ENCODE measurements at regions not wholly inside any gene's neighbourhood (a gene's known extent, or its start where the extent isn't known, plus 50 kb on each side); places are given as distances from the start of the nearest gene placed in this dataset.
"Not testable (repeated sequence)": the region's sequence is repeated elsewhere in the genome, so short reads cannot be mapped to it uniquely, and the experiment has no call there.

DNA sequence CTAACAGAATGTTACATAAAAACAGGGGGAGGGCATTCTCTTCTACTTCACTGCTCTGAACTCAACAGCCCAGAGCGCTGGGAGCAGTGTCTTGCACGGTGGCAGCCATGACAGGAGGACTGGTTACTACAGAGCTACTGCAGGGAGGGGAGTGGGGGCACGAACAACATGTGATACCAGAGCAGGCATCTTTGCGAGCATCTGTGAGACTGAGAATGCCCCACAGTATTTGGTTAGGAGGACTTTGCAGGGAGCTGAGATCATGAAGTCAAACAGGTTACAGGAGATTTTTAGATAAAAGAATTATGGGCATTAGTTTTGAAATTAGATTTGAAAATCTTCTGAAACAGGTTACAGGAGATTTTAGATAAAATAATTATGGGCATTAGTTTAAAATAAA, 58.8 kb upstream of the GOLGA8B start:
- no peaks in the 10 kb centered on the region for H3K36me3 ChIP-seq (ENCODE audit: control insufficient read depth in 4 of 4, insufficient read depth in 4 of 4, low read length in 3 of 4)
- 100% methylated on average over 4 of the region's 4 CpGs for WGBS (ENCODE audit: insufficient coverage)
- H3K4me3 ChIP-seq (ENCODE audit: control insufficient read depth in 1 of 7, extremely low read depth in 1 of 7, insufficient read depth in 4 of 7, low read depth in 2 of 7, low read length in 6 of 7): no peak overlapping the region
- H3K9me3 ChIP-seq (ENCODE audit: control extremely low read depth in 1 of 5, control insufficient read depth in 4 of 5, insufficient read depth in 2 of 5, low read depth in 1 of 5, low read length in 4 of 5): no peaks in the 10 kb centered on the region
- H3K27ac ChIP-seq (ENCODE audit: insufficient read depth in 1 of 2, low read depth in 1 of 2, low read length in 2 of 2, poor library complexity in 1 of 2, severe bottlenecking in 2 of 2): no peak overlapping the region
- H3K4me1 ChIP-seq (ENCODE audit: control extremely low read depth in 1 of 4, control insufficient read depth in 4 of 4, insufficient read depth in 4 of 4, low read length in 3 of 4): no peaks in the 10 kb centered on the region
- CTCF ChIA-PET: no interaction called here
- POLR2A ChIA-PET: no interaction called here
- H3K27me3 ChIP-seq (replicated peaks in 2 of 5; ENCODE audit: control insufficient read depth in 4 of 5, insufficient read depth in 5 of 5, low read length in 4 of 5): no peaks in the 10 kb centered on the region
- no peak for DNase-seq

DNA sequence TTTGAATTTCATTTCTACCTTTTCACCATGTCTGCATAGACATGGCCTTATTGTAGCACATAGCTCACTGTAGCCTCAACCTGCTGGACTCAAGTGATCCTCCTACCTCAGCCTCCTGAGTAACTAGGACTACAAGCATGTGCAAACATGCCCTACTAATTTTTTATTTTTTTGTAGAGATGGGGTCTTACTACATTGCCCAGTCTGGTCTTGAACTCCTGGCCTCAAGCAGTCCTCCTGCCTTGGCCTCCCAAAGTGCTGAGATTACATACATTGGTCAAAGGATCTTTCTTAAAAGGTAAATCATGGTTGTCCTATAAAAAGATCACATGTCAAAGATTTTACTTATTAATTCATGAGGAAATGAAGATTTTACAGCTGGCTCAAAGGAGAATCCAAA, 57.2 kb upstream of the GOLGA8B start:
- ChIA-PET CTCF (no interaction called here), POLR2A (no interaction called here)
- H3K27ac ChIP-seq (ENCODE audit: insufficient read depth in 1 of 2, low read depth in 1 of 2, low read length in 2 of 2, poor library complexity in 1 of 2, severe bottlenecking in 2 of 2): no peak overlapping the region
- no peak overlapping the region for H3K4me3 ChIP-seq (ENCODE audit: control insufficient read depth in 1 of 7, extremely low read depth in 1 of 7, insufficient read depth in 4 of 7, low read depth in 2 of 7, low read length in 6 of 7)
- H3K36me3 ChIP-seq (ENCODE audit: control insufficient read depth in 4 of 4, insufficient read depth in 4 of 4, low read length in 3 of 4): no peaks in the 10 kb centered on the region
- H3K9me3 ChIP-seq (ENCODE audit: control extremely low read depth in 1 of 5, control insufficient read depth in 4 of 5, insufficient read depth in 2 of 5, low read depth in 1 of 5, low read length in 4 of 5): no peaks in the 10 kb centered on the region
- H3K27me3 ChIP-seq (replicated peaks in 2 of 5; ENCODE audit: control insufficient read depth in 4 of 5, insufficient read depth in 5 of 5, low read length in 4 of 5): no peaks in the 10 kb centered on the region
- H3K4me1 ChIP-seq (ENCODE audit: control extremely low read depth in 1 of 4, control insufficient read depth in 4 of 4, insufficient read depth in 4 of 4, low read length in 3 of 4): no peaks in the 10 kb centered on the region
- no peak for DNase-seq

DNA sequence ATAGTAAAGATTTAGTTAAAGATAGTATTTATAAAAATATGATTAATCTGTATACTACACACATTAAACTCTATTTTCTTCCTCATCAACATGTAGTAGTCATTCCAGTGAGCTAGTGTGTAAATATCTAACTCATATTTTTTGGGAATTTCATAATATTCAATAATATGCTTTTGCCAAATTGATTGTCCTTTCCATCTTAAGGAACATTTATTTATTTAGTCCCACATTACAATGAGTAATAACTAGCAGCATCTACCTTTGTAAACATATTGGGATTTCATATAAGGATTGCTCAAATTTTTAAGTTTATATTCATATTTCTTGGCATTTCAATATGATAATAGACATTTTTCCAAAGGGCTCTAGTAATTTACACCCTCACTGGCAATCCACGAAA, 53.9 kb upstream of the GOLGA8B start:
- no peak for DNase-seq
- Histone ChIP-seq H3K27me3 (replicated peaks in 2 of 5; ENCODE audit: control insufficient read depth in 4 of 5, insufficient read depth in 5 of 5, low read length in 4 of 5) (no peaks in the 10 kb centered on the region), H3K27ac (ENCODE audit: insufficient read depth in 1 of 2, low read depth in 1 of 2, low read length in 2 of 2, poor library complexity in 1 of 2, severe bottlenecking in 2 of 2) (no peak overlapping the region), H3K4me1 (ENCODE audit: control extremely low read depth in 1 of 4, control insufficient read depth in 4 of 4, insufficient read depth in 4 of 4, low read length in 3 of 4) (no peaks in the 10 kb centered on the region), H3K9me3 (ENCODE audit: control extremely low read depth in 1 of 5, control insufficient read depth in 4 of 5, insufficient read depth in 2 of 5, low read depth in 1 of 5, low read length in 4 of 5) (no peaks in the 10 kb centered on the region), H3K4me3 (ENCODE audit: control insufficient read depth in 1 of 7, extremely low read depth in 1 of 7, insufficient read depth in 4 of 7, low read depth in 2 of 7, low read length in 6 of 7) (no peak overlapping the region), H3K36me3 (ENCODE audit: control insufficient read depth in 4 of 4, insufficient read depth in 4 of 4, low read length in 3 of 4) (no peaks in the 10 kb centered on the region)
- ChIA-PET POLR2A (no interaction called here), CTCF (no interaction called here)
- WGBS (ENCODE audit: insufficient coverage): no CpG with 5 or more reads among the region's 1 CpG

DNA sequence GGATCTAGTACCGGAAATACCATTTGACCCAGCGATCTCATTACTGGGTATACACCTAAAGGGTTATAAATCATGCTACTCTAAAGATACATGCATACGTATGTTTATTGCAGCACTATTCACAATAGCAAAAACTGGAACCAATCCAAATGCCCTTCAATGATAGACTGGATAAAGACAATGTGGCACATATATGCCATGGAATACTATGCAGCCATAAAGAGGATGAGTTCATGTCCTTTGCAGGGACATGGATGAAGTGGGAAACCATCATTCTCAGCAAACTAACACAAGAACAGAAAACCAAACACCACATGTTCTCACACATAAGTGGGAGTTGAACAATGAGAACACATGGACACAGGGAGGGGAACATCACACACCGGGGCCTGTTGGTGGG, 50.2 kb upstream of the GOLGA8B start:
- CTCF ChIA-PET; H3K27ac ChIP-seq (ENCODE audit: insufficient read depth in 1 of 2, low read depth in 1 of 2, low read length in 2 of 2, poor library complexity in 1 of 2, severe bottlenecking in 2 of 2); H3K36me3 ChIP-seq (ENCODE audit: control insufficient read depth in 4 of 4, insufficient read depth in 4 of 4, low read length in 3 of 4); POLR2A ChIA-PET; H3K9me3 ChIP-seq (ENCODE audit: control extremely low read depth in 1 of 5, control insufficient read depth in 4 of 5, insufficient read depth in 2 of 5, low read depth in 1 of 5, low read length in 4 of 5); H3K4me3 ChIP-seq (ENCODE audit: control insufficient read depth in 1 of 7, extremely low read depth in 1 of 7, insufficient read depth in 4 of 7, low read depth in 2 of 7, low read length in 6 of 7); H3K4me1 ChIP-seq (ENCODE audit: control extremely low read depth in 1 of 4, control insufficient read depth in 4 of 4, insufficient read depth in 4 of 4, low read length in 3 of 4); DNase-seq; H3K27me3 ChIP-seq (replicated peaks in 2 of 5; ENCODE audit: control insufficient read depth in 4 of 5, insufficient read depth in 5 of 5, low read length in 4 of 5): not testable (repeated sequence)
- WGBS (ENCODE audit: insufficient coverage): 100% methylated on average over 2 of the region's 4 CpGs
